IMR-90 (cell line): ENCODE measurements at regions not wholly inside any gene's neighbourhood (a gene's known extent, or its start where the extent isn't known, plus 50 kb on each side); places are given as distances from the start of the nearest gene placed in this dataset.

ENCODE experiments used
- ATAC-seq: fragments of 200-7000 bp; cut with Tn5 transposase; 2 replicates; pipeline ENCODE4 v1.9.1; 2020; ENCODE audit warnings: low read depth, mild to moderate bottlenecking, moderate library complexity
- BruUV-seq: library from RNA; stranded (reverse); fragments of 400-500 nt; replicated peaks from 2 replicates; lab custom pipeline; 2021; lab: Mats Ljungman, UMichigan
- CTCF ChIA-PET: fragments of 300-600 bp; formaldehyde crosslinking; extraction: SDS; loops from one replicate; lab custom pipeline; 2021; ENCODE audit warnings: antibody characterized with exemption; lab: Yijun Ruan, JAX
- POLR2A ChIA-PET: fragments of 300-600 bp; sonication (Branson Sonifier 250); formaldehyde crosslinking; loops from one replicate; lab custom pipeline; 2022; ENCODE audit warnings: antibody characterized with exemption; ENCODE audit not compliant: unreplicated experiment; lab: Charles Lee
- DNase-seq: peaks from one replicate; pipeline ENCODE4 v3.0.0; 2013
- H2AFZ ChIP-seq: replicated peaks from 2 replicates; pipeline ENCODE3; 2013; ENCODE audit warnings: low read length, mild to moderate bottlenecking; ENCODE audit not compliant: poor library complexity
- H2AK5ac ChIP-seq: 2 replicates; pipeline ENCODE4 v1.6.1; 2013; ENCODE audit warnings: low read depth, low read length, inconsistent platforms
- H2AK9ac ChIP-seq: replicated peaks from 2 replicates; pipeline ENCODE3; 2013; ENCODE audit warnings: mild to moderate bottlenecking, low read depth, low read length, moderate library complexity; ENCODE audit not compliant: poor library complexity
- H2BK120ac ChIP-seq: 2 replicates; pipeline ENCODE4 v1.6.1; 2013; ENCODE audit warnings: low read depth, low read length, inconsistent platforms
- H2BK15ac ChIP-seq: 3 replicates; pipeline ENCODE4 v1.6.1; 2013; ENCODE audit warnings: low read depth, low read length, inconsistent platforms
- H2BK20ac ChIP-seq: 2 replicates; pipeline ENCODE4 v1.6.1; 2013; ENCODE audit warnings: low read depth, mild to moderate bottlenecking, inconsistent platforms, low read length, moderate library complexity
- H2BK5ac ChIP-seq: 2 replicates; pipeline ENCODE4 v1.6.1; 2013; ENCODE audit warnings: mild to moderate bottlenecking, low read depth, low read length, inconsistent platforms; ENCODE audit not compliant: poor library complexity, severe bottlenecking
- H3K14ac ChIP-seq: replicated peaks from 2 replicates; pipeline ENCODE4 v1.6.1; 2013; ENCODE audit warnings: low read depth, low read length, inconsistent platforms
- H3K18ac ChIP-seq: 2 replicates; pipeline ENCODE4 v1.6.1; 2013; ENCODE audit warnings: low read depth, low read length, control low read depth
- H3K23ac ChIP-seq: 2 replicates; pipeline ENCODE4 v1.6.1; 2013; ENCODE audit warnings: low read depth, low read length, inconsistent platforms
- H3K27ac ChIP-seq: 2 replicates; pipeline ENCODE4 v1.5.1; 2013; ENCODE audit warnings: mild to moderate bottlenecking, control low read depth, low read length; ENCODE audit not compliant: insufficient read depth
- H3K27me3 ChIP-seq: 2 replicates; pipeline ENCODE4 v1.6.1; 2013; ENCODE audit warnings: low read length; ENCODE audit not compliant: control insufficient read depth, insufficient read depth
- H3K36me3 ChIP-seq: 2 replicates; pipeline ENCODE4 v1.6.1; 2013; ENCODE audit warnings: low read length, mixed read lengths; ENCODE audit not compliant: control insufficient read depth, insufficient read depth
- H3K4ac ChIP-seq: 2 replicates; pipeline ENCODE4 v1.6.1; 2013; ENCODE audit warnings: low read depth, low read length, inconsistent platforms
- H3K4me1 ChIP-seq: 2 replicates; pipeline ENCODE4 v1.6.1; 2013; ENCODE audit warnings: low read length, mixed read lengths; ENCODE audit not compliant: control insufficient read depth, insufficient read depth
- H3K4me2 ChIP-seq: 2 replicates; pipeline ENCODE4 v1.6.1; 2013; ENCODE audit warnings: low read depth, mild to moderate bottlenecking, control low read depth, low read length, moderate library complexity
- H3K4me3 ChIP-seq: 2 replicates; pipeline ENCODE4 v1.5.1; 2013; ENCODE audit warnings: low read depth, mild to moderate bottlenecking, control low read depth, low read length, moderate library complexity; ENCODE audit not compliant: insufficient read depth
- H3K56ac ChIP-seq: 2 replicates; pipeline ENCODE4 v1.6.1; 2013; ENCODE audit warnings: low read length, inconsistent platforms; ENCODE audit not compliant: insufficient read depth; ENCODE audit errors: extremely low read depth
- H3K79me1 ChIP-seq, 2 experiments: 2 replicates each; pipeline ENCODE4 v1.6.1; 2013; ENCODE audit warnings: low read length in 2 of 2, inconsistent platforms in 1 of 2, low read depth in 1 of 2
- H3K9ac ChIP-seq: 2 replicates; pipeline ENCODE4 v1.6.1; 2013; ENCODE audit warnings: low read depth, low read length, control low read depth
- H3K9me1 ChIP-seq: 2 replicates; pipeline ENCODE4 v1.6.1; 2013; ENCODE audit warnings: low read length, inconsistent platforms; ENCODE audit not compliant: insufficient read depth
- H3K9me3 ChIP-seq: 2 replicates; pipeline ENCODE4 v1.6.1; 2013; ENCODE audit warnings: low read length; ENCODE audit not compliant: control insufficient read depth, insufficient read depth
- H4K20me1 ChIP-seq: 2 replicates; pipeline ENCODE4 v1.6.1; 2013; ENCODE audit warnings: low read length, inconsistent platforms; ENCODE audit not compliant: insufficient read depth
- H4K5ac ChIP-seq: 2 replicates; pipeline ENCODE4 v1.6.1; 2013; ENCODE audit warnings: mild to moderate bottlenecking, low read depth, low read length, control low read depth
- H4K8ac ChIP-seq, 2 experiments: 2 replicates each; pipeline ENCODE4 v1.6.1; 2013; ENCODE audit warnings: low read depth in 2 of 2, low read length in 2 of 2, control low read depth in 1 of 2, inconsistent platforms in 1 of 2
- H4K91ac ChIP-seq: 2 replicates; pipeline ENCODE4 v1.6.1; 2013; ENCODE audit warnings: low read depth, low read length, inconsistent platforms; ENCODE audit not compliant: insufficient read depth
- FOS ChIP-seq: fragments of 150-350 bp; IDR thresholded peaks from 2 replicates; pipeline ENCODE4 v1.6.1; 2016; ENCODE audit warnings: low read depth, low read length
- MAZ ChIP-seq: IDR thresholded peaks from 2 replicates; pipeline ENCODE4 v1.6.1; 2012; ENCODE audit warnings: low read depth, mild to moderate bottlenecking, low read length, improper control_type of control experiment, moderate library complexity, borderline replicate concordance
- POLR2A ChIP-seq: IDR thresholded peaks from 2 replicates; pipeline ENCODE4 v1.6.1; 2012; ENCODE audit warnings: mild to moderate bottlenecking, low read depth, low read length
- WGBS, 2 experiments: methylation state at CpG; one replicate each; pipeline versions ENCODE4 v1.1.5 to v1.1.7; 2013; ENCODE audit warnings: missing lambda C conversion rate in 2 of 2; ENCODE audit not compliant: insufficient read length in 1 of 2; ENCODE audit errors: extremely low coverage in 2 of 2; 5-methylcytosine and 5-hydroxymethylcytosine counted together
- dilution Hi-C: fragments of 300-500 bp; cut with HindIII; formaldehyde crosslinking; loops from one replicate; pipeline ENCODE4 v1.14.3; 2018; ENCODE audit warnings: low sequenced_read_pairs; ENCODE audit not compliant: unreplicated experiment
- in situ Hi-C: fragments of 300-500 bp; cut with MboI; formaldehyde crosslinking; loops from 3 replicates; pipeline ENCODE4 v1.14.3; 2019; ENCODE audit warnings: low sequenced_read_pairs, inconsistent platforms, mixed read lengths
- intact Hi-C: fragments of 100-400 bp; cut with micrococcal nuclease; formaldehyde crosslinking; loops from 2 replicates; pipeline ENCODE4 v1.10.0; 2022

- peak overlapping the region; percentile 94 for H4K5ac ChIP-seq
- ChIA-PET CTCF (interaction anchor here (1.4 to 3.4 kb wide), 2 partner anchors 15 kb away, joined by 6 to 17 read pairs; no protein-coding TSS in a partner anchor), POLR2A (interaction anchor here (0.5 to 2.9 kb wide), 10 partner anchors 9 to 573 kb away, joined by 3 to 23 read pairs (median 6); no protein-coding TSS in a partner anchor)
- dilution Hi-C loops: no loop called here
- peak overlapping the region; percentile 94 for H3K4me2 ChIP-seq
- peak overlapping the region; percentile 97 for H2AK5ac ChIP-seq
- no CpG with 5 or more reads among the region's 7 CpGs for WGBS, 2 experiments
- H2BK20ac ChIP-seq: peak overlapping the region; percentile 80
- no TSS peak for BruUV-seq
- peak overlapping the region; percentile 91 for H3K14ac ChIP-seq
- DNase-seq: peak; percentile 85
- peak overlapping the region; percentile 99 for H3K18ac ChIP-seq
- no peak overlapping the region for H2AFZ ChIP-seq
- H2BK120ac ChIP-seq: peak overlapping the region; percentile 89
- H3K27ac ChIP-seq: peak overlapping the region; percentile 92
- peak overlapping the region; percentile 99 for H3K56ac ChIP-seq
- peak overlapping the region; percentile 99 for H3K9ac ChIP-seq
- H2AK9ac ChIP-seq: peak overlapping the region; percentile 86
- H3K27me3 ChIP-seq: no peaks in the 10 kb centered on the region
- in situ Hi-C loops: no loop called here
- H2BK15ac ChIP-seq: peak overlapping the region; percentile 90
- peaks cover 28% of the 10 kb centered on the region for H3K4me1 ChIP-seq
- ATAC-seq: peak; percentile 2
- H3K79me1 ChIP-seq: peaks cover 5 to 19% of the 10 kb centered on the region in 2 experiments; a peak in 3 of 4 replicates
- H2BK5ac ChIP-seq: peak overlapping the region; percentile 100
- intact Hi-C loops: loop anchor here (2.0 to 5.0 kb wide), 3 partner anchors 95 to 195 kb away; no protein-coding TSS in a partner anchor
- H4K20me1 ChIP-seq: peaks cover 29% of the 10 kb centered on the region
- TF ChIP-seq MAZ: 0 out of 2 replicates have a peak, but pooled peaks have one; percentile 8
- TF ChIP-seq POLR2A: peak; percentile 78
- no peak; the same call in 1 of the 2 replicates for TF ChIP-seq FOS
- peak overlapping the region; percentile 99 for H3K23ac ChIP-seq
- peak overlapping the region; percentile 98 for H4K91ac ChIP-seq
- peak overlapping the region; percentile 87 for H3K4me3 ChIP-seq
- peak overlapping the region; percentile 95 for H3K4ac ChIP-seq
- peaks cover 19% of the 10 kb centered on the region for H3K36me3 ChIP-seq
- H4K8ac ChIP-seq: peak overlapping the region; percentile 80 to 91
- no peaks in the 10 kb centered on the region for H3K9me1 ChIP-seq
- no peaks in the 10 kb centered on the region for H3K9me3 ChIP-seq
Measured at GRCh38 chr7:130912082-130912861, 178.3 kb upstream of the KLF14 start.
